Subcutaneous abdominal adipose tissue (tissue), 5 donors: ENCODE measurements at regions not wholly inside any gene's neighbourhood (a gene's known extent, or its start where the extent isn't known, plus 50 kb on each side); places are given as distances from the start of the nearest gene placed in this dataset.

Experiments used
- H3K27ac ChIP-seq: one replicate; pipeline ENCODE4 v1.7.0; 2013; ENCODE audit warnings: low read depth, mild to moderate bottlenecking, inconsistent platforms, low read length, moderate library complexity
- H3K27me3 ChIP-seq, 5 donors: one replicate each; pipeline ENCODE4 v1.7.0; 2013; ENCODE audit warnings: low read length in 5 of 5, inconsistent platforms in 1 of 5; ENCODE audit not compliant: control insufficient read depth in 5 of 5, insufficient read depth in 4 of 5
- H3K36me3 ChIP-seq, 5 donors: one replicate each; pipeline ENCODE4 v1.7.0; 2013; ENCODE audit warnings: low read length in 5 of 5; ENCODE audit not compliant: control insufficient read depth in 5 of 5, insufficient read depth in 5 of 5
- H3K4me1 ChIP-seq, 5 donors: one replicate each; pipeline ENCODE4 v1.7.0; 2013; ENCODE audit warnings: low read length in 5 of 5, mild to moderate bottlenecking in 3 of 5, moderate library complexity in 1 of 5; ENCODE audit not compliant: control insufficient read depth in 5 of 5, insufficient read depth in 5 of 5
- H3K4me3 ChIP-seq, 5 donors: one replicate each; pipeline ENCODE4 v1.7.0; 2013; ENCODE audit warnings: low read length in 5 of 5, low read depth in 1 of 5
- H3K9ac ChIP-seq, 5 donors: one replicate each; pipeline ENCODE4 v1.7.0; 2013; ENCODE audit warnings: low read length in 5 of 5, mild to moderate bottlenecking in 4 of 5, moderate library complexity in 3 of 5
- H3K9me3 ChIP-seq, 5 donors: one replicate each; pipeline ENCODE4 v1.7.0; 2013; ENCODE audit warnings: low read length in 5 of 5; ENCODE audit not compliant: control insufficient read depth in 5 of 5
- donor health status: healthy.
- donor health status: healthy.
- donor health status: healthy.
- donor health status: healthy.
- donor health status: healthy.

DNA sequence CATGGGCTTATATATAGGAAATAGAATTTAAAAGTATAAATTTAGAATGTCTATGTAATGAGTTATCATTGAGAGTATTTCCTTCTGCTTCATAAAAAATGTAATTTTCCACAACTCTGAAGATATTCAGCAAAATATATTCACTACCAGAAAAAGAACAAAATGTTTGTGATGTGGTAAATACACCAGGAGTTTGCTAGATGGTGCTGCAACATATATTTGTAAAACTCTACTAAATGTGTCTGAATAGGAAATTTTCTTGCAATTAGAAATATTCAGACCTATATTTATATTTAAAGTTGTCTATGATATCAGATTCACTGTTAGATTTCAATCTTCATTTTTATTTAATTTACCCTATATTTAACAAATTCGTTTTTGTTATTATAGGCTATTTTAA, 201.1 kb downstream of the PPP1R3A start:
- no peaks in the 10 kb centered on the region for H3K9me3 ChIP-seq
- H3K9ac ChIP-seq, result no peak overlapping the region
- H3K27me3 ChIP-seq, result no peaks in the 10 kb centered on the region

DNA sequence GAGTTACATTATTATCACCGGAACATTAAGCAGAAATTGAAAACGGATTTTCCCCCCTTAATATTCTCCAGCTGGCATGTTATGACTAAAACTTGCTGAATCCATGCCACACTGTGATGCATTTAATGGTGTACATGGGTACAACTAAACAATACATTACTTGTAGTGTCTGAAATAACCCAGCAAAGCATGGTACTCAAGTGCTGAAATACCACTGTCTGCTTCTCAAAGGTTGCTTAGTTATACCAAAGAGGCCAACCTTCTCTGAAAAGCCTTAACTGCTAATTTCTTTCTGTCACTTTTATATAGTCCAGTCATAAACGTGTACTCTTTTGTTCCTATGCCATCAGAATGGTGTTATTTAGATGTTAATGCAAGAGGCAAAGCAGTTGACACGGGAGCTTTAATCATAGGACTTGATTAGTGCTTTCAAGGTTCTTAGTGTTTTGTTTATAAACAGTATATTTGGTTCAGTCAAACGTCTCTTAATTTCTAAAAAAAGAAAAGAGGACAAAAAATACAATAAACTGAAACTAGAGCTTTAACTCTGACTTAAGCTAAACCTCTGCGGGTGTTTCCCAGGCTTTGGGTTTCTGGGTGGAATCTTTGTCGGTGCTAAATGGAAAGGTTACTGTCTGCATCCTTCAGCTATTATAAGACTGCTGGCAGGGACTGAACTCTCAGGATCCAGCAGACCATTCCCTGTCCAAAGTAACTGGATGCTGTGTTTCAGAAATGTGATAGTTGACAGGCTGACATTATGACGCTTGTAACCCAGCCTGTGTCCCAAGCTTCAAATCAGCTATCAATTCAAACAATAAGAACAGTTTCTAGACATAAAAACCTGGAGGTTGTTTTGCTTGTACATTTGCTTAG, 202.6 kb downstream of the PPP1R3A start:
- Histone ChIP-seq H3K9me3 (no peaks in the 10 kb centered on the region), H3K4me1 (no peaks in the 10 kb centered on the region), H3K4me3 (no peak overlapping the region), H3K9ac (no peak overlapping the region), H3K27ac (no peak overlapping the region), H3K36me3 (no peaks in the 10 kb centered on the region), H3K27me3 (no peaks in the 10 kb centered on the region)

More for the DNA sequence above, 201.1 kb downstream of the PPP1R3A start:
- Histone ChIP-seq H3K27ac (no peak overlapping the region), H3K36me3 (no peaks in the 10 kb centered on the region), H3K4me3 (no peak overlapping the region), H3K4me1 (no peaks in the 10 kb centered on the region)

DNA sequence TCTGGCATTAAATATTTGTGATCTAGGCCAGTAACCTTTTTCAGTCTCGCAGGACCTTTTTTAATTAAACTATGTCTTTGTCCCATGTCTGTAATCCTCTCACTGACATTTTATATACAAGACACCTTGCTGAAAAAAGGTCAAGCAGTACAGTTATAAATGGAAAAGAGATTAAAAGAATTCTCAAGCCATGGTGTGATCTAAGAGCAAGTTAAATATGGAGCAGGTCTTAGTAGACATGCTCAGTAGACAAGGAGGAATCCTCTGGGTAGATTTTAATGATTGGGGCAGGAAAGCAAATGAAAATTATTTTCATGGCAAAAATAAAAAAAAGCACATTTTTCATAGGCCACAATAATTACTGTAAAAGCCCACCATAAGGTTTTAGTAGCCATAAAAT, 203.5 kb downstream of the PPP1R3A start:
- no peak overlapping the region for H3K9ac ChIP-seq

DNA sequence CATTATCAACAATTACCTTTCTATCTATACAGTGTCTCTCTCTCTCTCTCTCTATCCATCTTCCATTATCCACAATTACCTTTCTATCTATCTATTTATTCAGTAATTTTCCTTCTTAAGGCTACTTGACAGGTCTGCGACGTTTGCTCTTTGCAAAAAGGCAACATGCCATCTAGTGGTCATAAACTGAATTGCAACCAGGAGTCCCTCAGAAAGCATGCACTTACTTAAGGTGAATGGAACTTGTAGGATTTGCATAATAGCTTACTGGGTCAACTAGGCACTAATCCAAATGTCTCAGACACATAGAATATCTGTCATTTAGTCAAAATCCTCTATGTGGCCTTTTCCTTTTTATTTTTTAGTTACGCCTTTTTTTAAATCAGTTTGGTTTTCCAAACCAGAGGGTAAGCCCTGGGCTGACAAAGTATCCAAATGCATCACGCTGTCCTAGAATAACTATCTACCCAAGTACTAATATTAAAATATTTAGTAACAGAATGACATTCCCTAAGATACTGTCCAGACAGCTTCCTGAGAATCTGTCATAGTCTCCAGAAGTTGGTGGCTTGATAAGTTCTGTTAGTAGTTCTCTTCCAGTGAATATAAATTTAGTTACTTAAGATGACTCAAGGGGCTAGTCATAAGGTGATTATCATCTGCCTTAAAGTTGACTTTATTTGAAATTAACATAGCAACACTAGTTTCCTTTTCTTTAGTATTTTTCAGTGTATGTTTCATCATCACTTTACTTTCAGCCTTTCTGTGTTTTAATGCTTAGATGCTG, 208.3 kb downstream of the PPP1R3A start:
- Histone ChIP-seq H3K4me1 (no peaks in the 10 kb centered on the region), H3K36me3 (no peaks in the 10 kb centered on the region), H3K27ac (no peak overlapping the region), H3K9ac (no peak overlapping the region), H3K4me3 (no peak overlapping the region), H3K9me3 (no peaks in the 10 kb centered on the region), H3K27me3 (no peaks in the 10 kb centered on the region)

More for the DNA sequence above, 203.5 kb downstream of the PPP1R3A start:
- no peaks in the 10 kb centered on the region for H3K4me1 ChIP-seq
- H3K9me3 ChIP-seq, result no peaks in the 10 kb centered on the region
- no peak overlapping the region for H3K4me3 ChIP-seq
- H3K36me3 ChIP-seq, result no peaks in the 10 kb centered on the region
- no peak overlapping the region for H3K27ac ChIP-seq
- H3K27me3 ChIP-seq, result no peaks in the 10 kb centered on the region

DNA sequence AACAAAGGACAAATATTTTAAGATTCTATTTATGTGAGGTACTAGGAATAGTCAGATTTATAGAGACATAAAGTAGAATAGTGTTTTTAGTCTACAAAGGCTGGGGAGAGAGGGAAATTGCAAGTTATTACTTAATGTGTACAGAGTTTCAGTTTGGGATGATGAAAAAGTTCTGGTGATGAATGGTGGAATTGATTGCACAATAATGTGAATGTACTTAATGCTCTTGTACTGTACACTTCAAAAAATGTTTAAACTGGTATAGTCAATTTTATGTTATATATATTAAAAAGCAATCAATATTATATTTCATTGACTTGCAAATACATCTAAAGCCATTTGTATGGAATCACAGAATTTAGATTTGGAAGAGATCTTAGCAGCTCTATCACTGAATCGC, 213.4 kb downstream of the PPP1R3A start:
- H3K27me3 ChIP-seq, result no peaks in the 10 kb centered on the region

DNA sequence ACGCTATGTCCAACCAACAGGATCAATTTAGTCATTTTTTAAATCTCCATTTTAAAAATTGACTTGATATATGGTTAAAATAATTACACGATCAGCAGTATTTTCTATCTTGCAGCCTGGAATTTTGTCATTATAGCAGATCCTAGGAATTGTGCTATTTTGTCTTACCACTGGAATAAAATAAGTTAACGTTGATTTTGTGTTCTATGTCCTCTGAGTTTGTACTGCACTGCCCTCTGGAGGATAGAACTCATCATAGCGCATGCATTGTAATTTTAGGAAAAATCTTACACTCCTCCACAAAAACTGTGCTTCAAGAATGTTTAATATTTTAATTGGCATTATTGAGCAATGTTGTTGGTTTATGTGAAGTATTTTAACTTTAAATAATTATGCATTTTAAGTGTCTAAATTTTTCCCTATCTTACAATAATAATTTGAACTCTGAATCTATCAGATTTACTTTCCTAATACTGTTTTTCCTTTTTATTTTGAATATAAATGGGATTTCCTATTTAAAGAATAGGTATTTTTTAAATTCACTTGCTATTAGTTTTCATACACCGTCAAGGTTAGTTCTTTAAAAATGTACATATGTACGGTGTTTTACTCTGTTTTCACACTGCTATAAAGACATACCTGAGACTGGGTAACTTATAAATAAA, 220.1 kb downstream of the PPP1R3A start:
- Histone ChIP-seq H3K4me3 (no peak overlapping the region), H3K36me3 (no peaks in the 10 kb centered on the region), H3K9ac (no peak overlapping the region), H3K27ac (no peak overlapping the region), H3K4me1 (peaks cover 0 to 22% (median 0%) of the 10 kb centered on the region in 5 donors), H3K27me3 (no peaks in the 10 kb centered on the region), H3K9me3 (no peaks in the 10 kb centered on the region)

More for the DNA sequence above, 213.4 kb downstream of the PPP1R3A start:
- H3K9me3 ChIP-seq, result no peaks in the 10 kb centered on the region
- H3K9ac ChIP-seq, result no peak overlapping the region
- peaks cover 0 to 19% (median 0%) of the 10 kb centered on the region in 5 donors for H3K4me1 ChIP-seq
- no peak overlapping the region for H3K4me3 ChIP-seq
- no peaks in the 10 kb centered on the region for H3K36me3 ChIP-seq
- no peak overlapping the region for H3K27ac ChIP-seq

DNA sequence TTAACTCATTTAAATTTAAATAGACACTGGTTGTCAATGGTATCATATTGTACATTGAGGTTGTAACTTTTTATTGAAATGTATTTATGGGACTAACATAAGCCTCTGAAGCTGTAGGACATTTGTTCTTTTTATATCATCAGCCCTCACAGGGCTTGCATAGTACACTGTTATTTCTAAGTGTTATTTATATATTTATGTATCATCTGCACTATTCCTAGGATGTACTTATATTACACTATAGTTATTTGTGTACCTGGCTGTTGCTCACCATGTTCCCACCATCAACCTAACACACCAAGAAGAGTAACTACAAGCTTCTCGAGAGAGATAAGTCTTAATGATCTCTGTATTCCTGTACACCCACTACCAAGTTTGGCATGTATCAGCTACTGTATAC, 224.7 kb downstream of the PPP1R3A start:
- Histone ChIP-seq H3K4me3 (no peak overlapping the region), H3K27me3 (no peaks in the 10 kb centered on the region), H3K9me3 (no peaks in the 10 kb centered on the region), H3K36me3 (no peaks in the 10 kb centered on the region), H3K27ac (no peak overlapping the region), H3K4me1 (no peaks in the 10 kb centered on the region), H3K9ac (no peak overlapping the region)

DNA sequence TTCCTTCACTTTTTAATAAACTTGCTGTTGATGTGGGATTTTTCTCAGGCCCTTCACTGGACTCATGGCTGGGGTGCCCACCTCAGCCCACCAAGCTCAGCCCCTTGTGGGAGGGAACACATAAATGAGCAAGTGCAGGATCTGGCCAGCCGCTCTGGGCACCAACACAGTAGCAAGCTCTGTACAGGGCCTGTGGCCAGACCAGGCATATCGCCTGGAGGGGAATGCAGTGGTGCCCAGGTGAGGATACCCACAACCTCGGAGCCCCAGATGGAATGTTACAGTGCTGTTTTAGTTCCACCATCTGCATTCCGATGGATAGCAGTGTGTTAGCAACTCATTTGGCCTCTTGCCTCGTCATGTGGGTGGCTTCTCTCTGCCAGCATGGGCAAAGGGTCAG, 234.6 kb downstream of the PPP1R3A start:
- Histone ChIP-seq H3K9ac (no peak overlapping the region), H3K4me3 (no peak overlapping the region), H3K9me3 (peaks cover 0 to 7% (median 0%) of the 10 kb centered on the region in 5 donors), H3K27ac (no peak overlapping the region), H3K27me3 (no peaks in the 10 kb centered on the region), H3K4me1 (no peaks in the 10 kb centered on the region), H3K36me3 (no peaks in the 10 kb centered on the region)

DNA sequence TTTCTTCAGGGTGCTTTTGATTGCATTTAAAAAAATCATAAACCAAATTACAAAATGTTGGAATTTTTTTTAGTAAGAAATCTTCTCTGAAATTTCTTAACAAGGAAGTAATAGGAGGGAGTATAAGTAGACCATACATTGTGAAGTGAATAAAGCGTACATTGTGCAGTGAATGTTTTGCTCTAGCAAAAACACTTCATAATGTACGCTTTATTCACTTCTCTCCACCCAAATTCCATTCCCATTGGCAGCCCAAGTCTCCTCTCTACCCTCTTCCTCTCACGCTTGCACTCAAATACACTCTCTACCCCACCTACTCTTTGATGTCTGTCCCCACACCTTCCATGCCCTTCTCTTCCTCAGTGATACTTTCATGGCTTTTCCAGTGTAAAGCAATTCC, 241.0 kb downstream of the PPP1R3A start:
- H3K27me3 ChIP-seq, result no peaks in the 10 kb centered on the region
- no peak overlapping the region for H3K4me3 ChIP-seq
- H3K9ac ChIP-seq, result no peak overlapping the region
- H3K27ac ChIP-seq, result no peak overlapping the region
- no peaks in the 10 kb centered on the region for H3K36me3 ChIP-seq
- H3K9me3 ChIP-seq, result no peaks in the 10 kb centered on the region
- H3K4me1 ChIP-seq, result no peaks in the 10 kb centered on the region

DNA sequence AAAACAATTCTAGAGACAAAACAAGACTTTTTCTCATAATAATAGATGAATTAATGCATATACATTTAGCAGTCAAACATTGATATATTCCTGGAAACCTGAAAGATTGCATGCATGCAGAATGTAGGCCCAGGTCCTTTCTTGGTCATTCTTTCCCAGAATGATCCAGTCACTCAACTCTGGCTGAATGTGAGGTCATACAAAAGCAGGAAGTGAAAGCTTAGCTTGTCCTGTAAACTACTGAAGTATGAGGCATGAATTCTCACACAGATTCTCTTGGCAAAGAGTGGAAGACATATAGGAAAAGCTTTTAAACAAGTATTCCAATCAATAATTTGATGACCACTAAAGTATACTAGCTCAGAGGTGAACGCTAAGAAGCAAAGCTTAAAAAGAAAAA, 253.9 kb downstream of the PPP1R3A start:
- Histone ChIP-seq H3K4me3 (no peak overlapping the region), H3K36me3 (no peaks in the 10 kb centered on the region), H3K4me1 (no peaks in the 10 kb centered on the region), H3K27ac (no peak overlapping the region), H3K9ac (no peak overlapping the region), H3K27me3 (no peaks in the 10 kb centered on the region), H3K9me3 (no peaks in the 10 kb centered on the region)
